ENCODE measurements at regions not wholly inside any gene's neighbourhood (a gene's known extent, or its start where the extent isn't known, plus 50 kb on each side); places are given as distances from the start of the nearest gene placed in this dataset.

DNA sequence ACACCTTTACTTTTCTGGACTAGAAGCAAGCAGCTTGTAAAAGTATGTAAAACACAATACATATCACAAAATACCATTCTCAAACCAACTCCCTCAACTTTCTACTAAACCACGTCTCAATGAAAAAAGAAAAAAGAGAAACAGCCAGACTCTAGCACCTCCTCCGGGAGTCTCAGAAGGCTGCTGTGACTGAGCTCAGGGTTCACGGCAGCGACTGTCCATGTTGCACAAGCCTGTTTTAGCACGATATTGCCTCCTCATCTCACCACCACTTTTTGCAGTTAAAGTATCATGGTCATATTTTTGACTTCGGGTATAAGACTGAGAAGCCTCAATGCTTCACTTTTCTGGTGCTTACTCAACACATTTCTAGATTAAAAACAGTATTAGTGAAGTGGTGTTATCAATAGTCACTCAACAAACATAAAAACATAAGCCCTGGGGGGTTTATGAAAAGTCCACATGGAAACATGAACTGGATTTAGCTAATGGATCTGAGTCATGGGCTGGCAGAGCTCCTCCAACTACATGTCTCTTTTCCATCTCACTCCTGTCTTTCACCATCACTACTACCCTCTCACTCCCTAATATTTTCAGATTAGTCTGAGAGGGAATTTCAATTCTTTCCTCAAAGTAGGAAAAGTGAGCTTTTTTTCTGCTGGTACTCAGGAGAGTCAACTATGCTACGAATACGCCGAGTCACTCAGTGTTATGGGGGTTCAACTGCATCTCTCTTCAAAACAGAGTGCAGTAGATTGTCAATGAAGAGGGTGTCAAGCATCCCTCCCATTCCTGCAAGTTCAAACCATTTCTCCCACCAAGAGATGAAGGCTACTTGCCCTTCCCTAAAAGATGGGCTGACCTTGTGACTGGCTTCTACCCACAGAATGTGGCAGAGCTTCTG is 113.7 kb downstream of the OSR1 start:
- DNase-seq, result no peak
- intact Hi-C loops (cut with DNase I), result no loop called here

DNA sequence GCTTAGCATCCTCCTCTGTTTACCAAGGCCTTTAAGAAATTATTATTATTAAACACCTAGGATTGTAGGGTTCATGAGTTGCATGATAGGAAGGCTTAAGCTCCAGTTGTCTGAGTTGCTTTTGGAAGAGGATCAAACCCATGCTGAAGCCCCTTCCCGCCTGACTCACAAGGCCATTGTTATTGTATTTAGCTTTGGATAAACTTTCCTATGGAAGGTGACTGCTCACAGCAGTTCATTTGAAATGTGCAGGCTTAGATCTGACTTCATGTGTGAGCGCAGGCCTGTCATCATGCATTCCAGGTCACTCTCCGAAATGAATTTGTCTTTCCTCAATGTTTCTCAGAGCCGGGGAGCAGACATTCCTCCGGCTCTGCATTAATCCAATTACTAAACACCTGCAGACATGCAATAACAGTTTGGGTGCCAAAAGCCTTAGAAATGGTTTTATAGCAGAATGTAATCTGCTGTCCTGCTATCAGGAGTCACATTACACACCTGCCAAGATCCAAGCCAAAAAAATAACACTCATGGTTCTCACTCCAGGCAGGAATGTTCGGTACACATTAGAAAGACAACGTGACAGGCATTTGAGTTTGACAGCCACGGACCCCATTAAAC is 119.9 kb downstream of the OSR1 start:
- intact Hi-C loops (cut with DNase I), result no loop called here
- no peak for DNase-seq

DNA sequence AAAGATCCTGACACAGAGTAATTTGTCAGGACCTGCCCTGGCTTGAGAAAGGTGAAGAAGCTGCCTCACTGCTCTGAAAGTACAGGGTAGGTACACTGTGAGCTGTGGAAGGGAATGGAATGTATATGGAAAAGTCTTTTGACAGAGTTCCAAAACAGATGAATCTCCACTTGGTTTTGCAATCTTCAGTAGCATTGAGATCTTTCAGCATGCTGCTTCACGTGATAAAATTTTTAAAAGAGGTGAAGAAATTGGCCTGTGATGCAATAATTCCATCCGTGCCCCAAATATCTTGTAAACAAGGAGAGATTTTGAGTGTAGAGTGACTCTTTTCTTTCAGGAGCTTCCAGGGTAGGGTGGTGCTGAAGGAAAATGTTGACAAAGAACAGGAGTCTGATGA is 123.1 kb downstream of the OSR1 start:
- DNase-seq, result no peak
- intact Hi-C loops (cut with DNase I), result no loop called here

DNA sequence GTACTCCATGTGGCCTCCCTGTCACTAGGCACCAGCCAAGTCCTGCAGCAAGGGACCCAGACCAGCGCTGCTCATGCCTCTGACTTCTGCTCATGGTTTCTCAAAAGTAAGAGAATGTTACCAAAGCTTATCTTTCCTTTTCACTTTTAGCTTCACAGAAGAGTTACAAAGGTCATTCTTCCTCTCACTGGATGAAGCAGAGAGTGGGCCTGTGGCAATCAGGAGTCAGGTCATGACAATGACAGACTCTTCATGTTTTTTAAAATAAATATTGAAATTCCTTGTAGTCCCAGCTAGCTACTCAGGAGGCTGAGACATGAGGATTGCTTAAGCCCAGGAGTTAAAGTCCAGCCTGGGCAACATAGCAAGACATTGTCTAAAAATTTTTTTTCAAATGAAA is 126.1 kb downstream of the OSR1 start:
- intact Hi-C loops (cut with DNase I), result no loop called here

DNA sequence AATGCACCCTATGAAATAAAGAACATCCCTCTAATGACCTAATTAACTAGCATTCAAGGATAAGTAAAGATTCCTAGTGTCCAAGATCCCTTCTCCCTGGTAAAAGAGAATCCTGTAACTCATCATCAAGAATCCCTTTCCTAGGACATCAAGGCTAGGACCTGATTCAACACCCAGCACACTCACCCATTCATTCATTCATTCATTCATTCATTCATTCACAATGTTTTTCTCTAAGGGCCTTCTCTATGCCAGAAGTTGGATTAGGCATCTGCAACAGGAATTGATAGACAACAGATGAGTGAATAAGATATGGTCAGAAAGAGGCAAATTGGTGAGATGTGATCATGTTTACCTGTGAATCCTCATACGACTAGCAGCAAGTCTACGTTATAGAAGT is 126.8 kb downstream of the OSR1 start:
- intact Hi-C loops (cut with DNase I), result no loop called here
- DNase-seq, result no peak

More for the DNA sequence above, 126.1 kb downstream of the OSR1 start:
- DNase-seq, result no peak

DNA sequence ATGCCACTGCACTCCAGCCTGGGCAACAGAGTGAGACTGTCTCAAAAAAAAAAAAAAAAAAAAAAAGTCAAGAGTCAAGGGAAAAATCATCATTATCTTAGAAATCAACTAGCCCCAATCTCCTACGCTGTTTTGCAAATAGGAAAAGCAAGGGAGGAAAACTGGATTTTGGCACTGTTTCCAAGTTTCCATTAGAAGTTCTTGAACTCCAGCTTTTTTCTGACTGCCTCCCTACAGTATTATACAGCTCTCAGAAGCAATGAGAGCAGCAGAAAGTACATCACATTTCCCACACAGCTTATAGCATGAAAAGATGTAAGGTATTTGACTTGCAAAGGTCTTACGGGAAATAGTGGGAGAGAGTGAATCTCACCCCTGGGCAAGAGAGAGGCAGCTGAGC is 127.8 kb downstream of the OSR1 start:
- intact Hi-C loops (cut with DNase I), result no loop called here
- no peak for DNase-seq

DNA sequence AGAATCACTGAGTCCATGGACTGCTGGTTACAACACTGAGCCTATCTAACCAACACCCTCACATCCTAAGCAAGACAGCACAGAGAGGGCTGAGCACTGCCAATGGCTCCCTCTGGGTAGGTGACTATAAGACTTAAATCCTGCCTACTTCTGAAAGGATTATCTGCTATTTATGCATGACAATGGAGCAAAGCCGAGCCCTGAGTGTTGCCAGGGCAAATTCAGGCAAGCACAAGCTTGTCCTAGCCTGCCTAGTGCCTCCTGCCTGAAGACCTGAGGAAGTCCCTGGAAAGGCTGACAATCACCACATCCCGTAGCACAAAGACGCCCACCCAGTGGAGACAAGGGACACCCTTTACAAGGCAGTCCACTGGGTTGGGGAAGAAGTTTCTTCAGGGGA is 129.7 kb downstream of the OSR1 start:
- intact Hi-C loops (cut with DNase I), result no loop called here
- no peak for DNase-seq

DNA sequence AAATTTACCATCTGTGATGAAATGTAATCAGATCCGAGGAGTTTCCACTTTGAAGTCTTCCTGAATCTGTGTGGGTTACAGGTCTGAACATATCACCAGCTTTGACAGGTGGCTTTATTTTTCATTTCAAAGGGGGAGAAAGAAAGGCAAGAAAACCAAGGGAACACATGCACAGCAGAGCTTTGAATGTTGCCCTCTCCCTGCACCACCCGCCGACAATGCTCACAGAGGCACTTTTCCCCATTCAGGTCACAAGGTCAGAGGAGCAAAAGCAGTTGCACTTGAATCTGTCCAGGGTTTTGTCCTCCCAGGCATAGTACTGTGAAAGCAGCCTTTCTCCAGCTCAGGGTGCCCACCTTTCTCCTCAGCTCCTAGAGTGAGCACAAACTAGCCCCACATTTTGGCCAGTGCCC is 130.2 kb downstream of the OSR1 start:
- DNase-seq, result no peak
- intact Hi-C loops (cut with DNase I), result no loop called here

DNA sequence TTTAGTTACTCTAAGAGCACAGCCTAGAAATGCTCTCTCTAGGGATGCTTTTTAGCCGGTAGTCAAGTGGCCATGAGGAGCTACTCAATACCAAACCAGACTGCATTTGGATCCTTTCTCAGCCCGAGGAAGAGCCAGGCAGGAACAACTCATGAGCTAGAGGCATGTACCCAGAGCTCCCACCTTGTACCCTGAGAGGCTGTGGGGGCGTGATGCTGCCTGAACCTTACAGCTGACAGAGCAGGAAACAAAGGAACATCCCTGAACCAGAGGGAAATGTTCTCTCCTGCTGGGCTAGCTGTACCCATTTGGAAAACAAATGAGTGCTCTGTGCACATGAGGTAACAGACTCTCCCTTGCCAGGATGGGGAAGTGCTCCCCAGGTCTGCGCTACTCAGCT is 131.6 kb downstream of the OSR1 start:
- peak in 40 of 42 donors; percentile 17 to 84 (median 61) for DNase-seq
- intact Hi-C loops (cut with DNase I), result no loop called here

DNA sequence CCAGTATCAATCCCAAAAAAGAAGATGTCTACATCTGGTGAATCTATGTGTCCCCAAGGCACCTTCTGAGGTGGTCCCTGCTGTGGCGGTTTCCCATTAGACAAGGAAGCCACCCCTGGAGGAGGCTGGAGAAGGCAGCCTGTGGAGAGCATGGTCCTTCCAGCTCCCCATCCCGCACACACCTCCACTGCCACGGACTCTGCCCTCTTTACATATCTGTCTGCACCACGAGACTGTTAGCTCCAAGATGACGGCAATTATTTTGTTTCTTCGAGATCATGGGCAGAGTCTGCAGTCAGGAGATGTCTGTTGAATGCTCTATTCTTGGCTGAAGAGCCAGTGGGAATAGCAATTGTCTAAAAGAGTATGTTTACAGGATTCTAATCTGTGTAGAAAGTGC is 132.0 kb downstream of the OSR1 start:
- DNase-seq, result no peak
- intact Hi-C loops (cut with DNase I), result no loop called here

DNA sequence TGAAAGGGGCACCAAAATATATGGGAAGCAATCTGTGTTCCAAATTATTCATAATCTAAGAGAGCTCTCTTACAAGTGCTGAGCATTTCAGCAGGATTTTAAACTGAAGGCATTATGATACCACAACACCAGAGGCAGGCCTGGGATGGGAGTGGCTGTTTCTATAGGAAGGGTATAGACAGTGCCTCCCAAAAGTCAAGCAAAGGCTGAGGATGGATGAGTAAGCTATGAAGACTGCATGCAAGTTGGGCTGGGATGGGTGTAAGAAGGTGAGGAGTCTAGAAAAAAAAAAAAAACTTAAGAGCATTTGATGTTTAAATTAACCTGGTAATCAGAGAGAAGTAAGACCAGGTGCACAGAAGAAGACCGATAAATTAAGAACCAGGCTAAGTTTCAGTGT is 132.5 kb downstream of the OSR1 start:
- no peak for DNase-seq
- intact Hi-C loops (cut with DNase I), result no loop called here

DNA sequence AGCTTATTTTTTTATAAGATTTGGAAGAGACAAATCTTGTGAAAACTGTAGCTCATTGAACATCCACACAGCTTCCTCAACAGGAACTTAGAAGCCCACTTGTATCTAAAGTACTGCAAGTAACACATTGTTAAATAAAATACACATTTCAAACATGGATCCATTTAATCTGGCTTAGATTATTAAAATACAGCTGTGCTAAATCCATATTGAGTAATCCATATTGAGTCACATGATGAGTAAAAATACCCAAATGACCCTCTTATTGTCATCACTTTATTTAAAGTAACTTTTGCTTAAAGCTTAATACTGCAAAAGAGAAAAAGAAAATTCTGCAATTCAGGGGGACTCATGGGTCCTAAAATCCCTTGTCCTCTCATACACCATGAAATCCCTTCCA is 133.3 kb downstream of the OSR1 start:
- DNase-seq, result no peak
- intact Hi-C loops (cut with DNase I), result no loop called here

DNA sequence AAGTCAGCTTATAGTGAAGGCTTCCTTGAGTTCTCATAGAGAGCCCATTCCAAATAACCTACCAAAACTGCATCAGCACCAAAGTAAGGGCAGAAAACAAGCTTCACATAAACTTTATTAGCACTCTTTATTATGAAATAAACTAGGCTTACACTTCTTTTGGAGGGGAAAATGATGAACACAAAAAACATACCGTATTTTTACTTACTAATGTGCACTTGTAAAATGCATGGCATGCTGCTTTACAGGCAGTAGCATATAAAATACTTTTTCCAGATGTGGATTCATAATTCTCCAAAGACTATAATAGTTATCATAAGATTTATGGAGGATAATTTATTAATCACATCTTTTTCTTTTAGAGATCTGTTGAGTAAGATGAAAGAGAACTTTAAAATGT is 133.9 kb downstream of the OSR1 start:
- no peak for DNase-seq
- intact Hi-C loops (cut with DNase I), result no loop called here

DNA sequence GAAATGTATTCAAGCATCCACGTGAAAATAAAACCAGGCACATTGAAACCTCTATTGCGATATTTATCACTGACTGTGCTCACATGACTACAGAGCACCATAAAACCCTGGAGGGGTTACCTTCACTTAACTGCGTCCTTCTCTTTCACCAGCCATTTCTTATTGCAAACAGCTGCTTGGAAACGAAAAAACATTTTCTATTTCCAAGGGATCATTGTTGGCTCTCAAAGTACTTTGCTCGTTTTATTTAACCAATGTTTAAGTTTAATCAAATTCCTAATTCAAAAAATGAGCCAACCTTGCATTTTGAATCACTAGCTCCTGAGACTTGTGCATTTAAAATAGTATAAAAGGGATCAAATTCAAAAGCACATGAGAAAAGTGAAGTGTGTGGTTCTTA is 134.4 kb downstream of the OSR1 start:
- no peak for DNase-seq
- intact Hi-C loops (cut with DNase I), result no loop called here

DNA sequence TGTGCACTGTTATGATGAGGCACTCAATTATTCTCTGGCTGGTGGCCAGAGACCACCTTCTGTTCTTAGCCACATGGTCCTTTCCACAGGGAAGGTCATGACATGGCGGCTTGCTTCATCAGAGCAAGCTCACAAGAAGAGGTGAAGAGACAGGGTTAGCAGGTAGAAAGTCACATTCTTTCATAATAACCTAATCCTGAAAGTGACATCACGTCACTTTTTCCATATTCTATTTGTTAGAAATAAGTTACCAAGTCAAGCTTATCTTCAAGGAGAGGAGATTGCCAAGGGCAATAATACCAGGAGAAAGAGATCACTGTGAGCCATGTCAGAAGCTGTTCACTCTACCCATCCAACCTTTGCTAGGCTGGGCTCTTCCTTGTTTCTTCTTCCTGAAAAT is 139.4 kb downstream of the OSR1 start:
- intact Hi-C loops (cut with DNase I), result no loop called here
- DNase-seq, result no peak

DNA sequence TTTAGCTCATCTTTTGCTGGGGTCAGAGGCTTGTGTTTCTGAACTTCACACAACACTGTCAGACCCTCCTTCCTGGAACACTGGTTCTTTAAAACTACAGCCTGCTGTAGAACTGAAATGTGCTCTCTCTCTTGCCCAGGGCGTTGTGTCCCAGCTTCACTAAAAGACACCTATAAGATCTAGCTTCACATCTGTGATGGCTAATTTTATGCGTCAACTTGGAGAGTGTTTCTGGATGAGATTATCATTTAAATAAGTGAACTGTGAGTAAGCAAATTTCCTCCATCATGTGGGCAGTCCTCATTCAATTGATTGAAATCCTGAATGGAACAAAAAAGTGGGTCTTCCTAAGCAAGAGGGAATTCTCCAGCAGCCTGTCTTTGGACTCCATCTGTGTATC is 140.3 kb downstream of the OSR1 start:
- intact Hi-C loops (cut with DNase I), result no loop called here
- no peak for DNase-seq

DNA sequence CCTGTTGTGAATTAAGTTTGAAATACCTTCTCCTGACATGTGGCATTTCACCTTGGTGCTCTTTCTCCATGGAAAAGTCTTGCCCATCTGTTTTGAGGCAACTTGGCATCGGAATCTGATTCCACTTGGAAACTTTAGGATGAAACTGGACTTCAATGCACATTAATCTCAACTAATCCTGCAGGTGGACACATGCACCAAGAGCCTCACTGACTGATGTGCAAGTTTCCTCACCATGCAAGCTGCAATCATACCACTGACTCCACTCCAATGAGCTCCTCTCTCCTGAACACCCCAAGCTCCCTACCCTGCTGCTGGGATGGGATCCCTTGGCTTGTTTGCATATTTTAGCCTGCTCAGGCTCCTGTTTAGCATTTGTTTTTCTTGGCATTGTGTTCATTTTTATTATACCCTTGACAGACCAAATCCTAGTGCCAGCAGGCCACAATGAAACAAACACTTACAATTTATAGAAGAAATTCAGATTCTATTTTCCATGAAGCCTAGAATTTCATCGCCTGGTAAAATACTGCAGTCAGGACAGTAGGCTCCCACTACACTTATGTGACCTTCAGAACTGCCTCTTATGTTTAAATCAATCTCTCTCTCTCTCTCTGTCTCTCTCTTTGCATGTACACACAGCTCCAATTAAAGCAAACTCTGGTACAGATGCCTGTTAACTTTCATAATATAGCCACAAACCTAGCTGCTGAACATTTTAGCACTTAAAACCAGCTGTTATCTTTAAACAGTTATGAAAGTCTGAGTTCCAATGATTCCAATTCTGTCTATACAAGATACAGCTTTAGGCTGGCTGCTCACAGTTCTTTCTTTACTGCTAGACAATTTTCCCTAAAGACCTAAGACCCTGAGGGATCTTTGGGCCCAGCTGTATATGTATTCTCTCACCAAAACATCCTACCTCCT is 141.5 kb downstream of the OSR1 start:
- intact Hi-C loops (cut with DNase I), result no loop called here

DNA sequence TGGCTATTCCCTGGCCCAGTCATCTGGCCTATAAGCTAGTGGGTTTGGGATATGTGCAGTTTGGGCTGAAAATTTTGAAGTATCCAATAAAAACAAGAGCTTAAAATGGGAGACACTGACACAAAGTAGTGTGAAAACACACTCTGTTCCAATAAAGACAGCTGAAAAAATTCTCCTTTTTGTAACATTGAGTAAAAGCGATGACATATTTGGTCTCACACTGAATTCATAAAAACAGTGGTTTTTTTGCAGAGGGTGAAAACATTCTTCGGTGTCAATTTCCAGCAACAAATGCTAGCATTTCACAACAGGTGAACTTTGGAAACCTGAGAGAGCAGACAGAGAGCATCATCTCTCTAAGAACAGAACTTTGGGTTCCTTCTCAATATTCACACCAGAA is 142.2 kb downstream of the OSR1 start:
- no peak for DNase-seq
- intact Hi-C loops (cut with DNase I), result no loop called here

More for the DNA sequence above, 141.5 kb downstream of the OSR1 start:
- no peak for DNase-seq

DNA sequence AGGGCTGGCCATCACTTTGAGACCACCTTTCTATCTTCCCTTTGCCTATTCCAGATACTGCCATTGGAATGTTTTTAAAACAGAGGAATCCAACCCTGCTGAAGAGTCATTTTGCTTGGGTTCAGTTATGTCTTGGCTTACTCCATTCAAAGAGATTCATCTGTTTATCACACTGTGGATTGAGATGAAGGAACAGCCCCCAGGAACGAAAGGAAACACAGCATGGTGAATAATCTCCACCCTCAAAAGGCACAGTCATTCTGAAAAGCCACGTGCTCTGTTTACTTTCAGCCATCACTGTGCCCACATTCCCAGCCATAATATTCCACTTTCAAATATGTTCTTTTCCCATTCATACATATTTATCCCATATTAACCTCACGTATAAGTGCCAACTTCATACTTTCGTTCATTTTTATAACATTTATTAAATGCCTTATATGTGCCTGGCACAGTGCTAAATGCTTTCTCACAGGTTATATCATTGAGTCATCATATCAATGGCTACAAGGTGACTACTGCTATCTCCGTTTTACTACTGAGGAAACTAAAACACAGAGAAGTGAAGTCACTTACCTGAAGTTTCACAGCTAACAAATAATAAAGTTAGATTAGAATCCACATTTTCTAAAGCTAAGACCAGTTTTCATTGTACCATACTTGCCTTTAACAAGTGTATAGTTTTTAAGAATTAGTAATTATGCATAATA is 143.6 kb downstream of the OSR1 start:
- no peak for DNase-seq
- intact Hi-C loops (cut with DNase I), result no loop called here
